GM12878 (cell line): ENCODE measurements at regions not wholly inside any gene's neighbourhood (a gene's known extent, or its start where the extent isn't known, plus 50 kb on each side); places are given as distances from the start of the nearest gene placed in this dataset.

Source experiments
- CEBPB ChIP-seq, 2 experiments: fragments of 150-350 bp in 1 of 2; IDR thresholded peaks; 2 replicates each; pipeline ENCODE4 v1.6.1; 2012 to 2014; ENCODE audit warnings: low read depth in 2 of 2, low read length in 2 of 2, borderline replicate concordance in 1 of 2, inconsistent platforms in 1 of 2
- HDGF ChIP-seq: fragments of 450-650 bp; IDR thresholded peaks from 2 replicates; pipeline ENCODE4 v1.6.1; 2016; ENCODE audit warnings: antibody characterized with exemption
- MAX ChIP-seq: IDR thresholded peaks from 2 replicates; pipeline ENCODE4 v1.6.1; 2012; ENCODE audit warnings: low read depth, low read length, improper control_type of control experiment
- SUZ12 ChIP-seq: fragments of 200-600 bp; sonication (generic); IDR thresholded peaks from one replicate; pipeline ENCODE4 v1.6.1; 2018; ENCODE audit warnings: antibody characterized with exemption, mild to moderate bottlenecking; ENCODE audit not compliant: unreplicated experiment
- TF ChIP-seq, protein P1 (sequence below): fragments of 150-350 bp; IDR thresholded peaks from 2 replicates; pipeline ENCODE4 v1.6.1; 2016; ENCODE audit warnings: low read depth, low read length
- TF ChIP-seq, protein P2 (sequence below), 3 experiments: IDR thresholded peaks in 2 of 3; conservative IDR thresholded peaks in 1 of 3; 2 replicates each; pipeline ENCODE4 v1.5.1; 2011; ENCODE audit warnings: low read depth in 3 of 3, low read length in 3 of 3, mild to moderate bottlenecking in 3 of 3, control low read depth in 2 of 3, moderate library complexity in 2 of 3, inconsistent platforms in 1 of 3, mixed read lengths in 1 of 3; ENCODE audit not compliant: control insufficient read depth in 2 of 3, insufficient read depth in 1 of 3; ENCODE audit errors: extremely low read depth in 1 of 3
- TF ChIP-seq, protein P3 (sequence below): IDR thresholded peaks from 2 replicates; pipeline ENCODE4 v1.6.1; 2012; ENCODE audit warnings: improper control_type of control experiment, low read depth, low read length; ENCODE audit not compliant: insufficient replicate concordance

- TF ChIP-seq, protein P1, sequence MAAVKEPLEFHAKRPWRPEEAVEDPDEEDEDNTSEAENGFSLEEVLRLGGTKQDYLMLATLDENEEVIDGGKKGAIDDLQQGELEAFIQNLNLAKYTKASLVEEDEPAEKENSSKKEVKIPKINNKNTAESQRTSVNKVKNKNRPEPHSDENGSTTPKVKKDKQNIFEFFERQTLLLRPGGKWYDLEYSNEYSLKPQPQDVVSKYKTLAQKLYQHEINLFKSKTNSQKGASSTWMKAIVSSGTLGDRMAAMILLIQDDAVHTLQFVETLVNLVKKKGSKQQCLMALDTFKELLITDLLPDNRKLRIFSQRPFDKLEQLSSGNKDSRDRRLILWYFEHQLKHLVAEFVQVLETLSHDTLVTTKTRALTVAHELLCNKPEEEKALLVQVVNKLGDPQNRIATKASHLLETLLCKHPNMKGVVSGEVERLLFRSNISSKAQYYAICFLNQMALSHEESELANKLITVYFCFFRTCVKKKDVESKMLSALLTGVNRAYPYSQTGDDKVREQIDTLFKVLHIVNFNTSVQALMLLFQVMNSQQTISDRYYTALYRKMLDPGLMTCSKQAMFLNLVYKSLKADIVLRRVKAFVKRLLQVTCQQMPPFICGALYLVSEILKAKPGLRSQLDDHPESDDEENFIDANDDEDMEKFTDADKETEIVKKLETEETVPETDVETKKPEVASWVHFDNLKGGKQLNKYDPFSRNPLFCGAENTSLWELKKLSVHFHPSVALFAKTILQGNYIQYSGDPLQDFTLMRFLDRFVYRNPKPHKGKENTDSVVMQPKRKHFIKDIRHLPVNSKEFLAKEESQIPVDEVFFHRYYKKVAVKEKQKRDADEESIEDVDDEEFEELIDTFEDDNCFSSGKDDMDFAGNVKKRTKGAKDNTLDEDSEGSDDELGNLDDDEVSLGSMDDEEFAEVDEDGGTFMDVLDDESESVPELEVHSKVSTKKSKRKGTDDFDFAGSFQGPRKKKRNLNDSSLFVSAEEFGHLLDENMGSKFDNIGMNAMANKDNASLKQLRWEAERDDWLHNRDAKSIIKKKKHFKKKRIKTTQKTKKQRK, result no peak
- no peak for TF ChIP-seq SUZ12
- no peak for TF ChIP-seq CEBPB (IDR thresholded peaks at IDR 0.05; ENCODE audit: borderline replicate concordance in 1 of 2, low read depth in 2 of 2, low read length in 2 of 2)
- TF ChIP-seq HDGF, result no peak
- TF ChIP-seq MAX, result no peak
- TF ChIP-seq, protein P2, sequence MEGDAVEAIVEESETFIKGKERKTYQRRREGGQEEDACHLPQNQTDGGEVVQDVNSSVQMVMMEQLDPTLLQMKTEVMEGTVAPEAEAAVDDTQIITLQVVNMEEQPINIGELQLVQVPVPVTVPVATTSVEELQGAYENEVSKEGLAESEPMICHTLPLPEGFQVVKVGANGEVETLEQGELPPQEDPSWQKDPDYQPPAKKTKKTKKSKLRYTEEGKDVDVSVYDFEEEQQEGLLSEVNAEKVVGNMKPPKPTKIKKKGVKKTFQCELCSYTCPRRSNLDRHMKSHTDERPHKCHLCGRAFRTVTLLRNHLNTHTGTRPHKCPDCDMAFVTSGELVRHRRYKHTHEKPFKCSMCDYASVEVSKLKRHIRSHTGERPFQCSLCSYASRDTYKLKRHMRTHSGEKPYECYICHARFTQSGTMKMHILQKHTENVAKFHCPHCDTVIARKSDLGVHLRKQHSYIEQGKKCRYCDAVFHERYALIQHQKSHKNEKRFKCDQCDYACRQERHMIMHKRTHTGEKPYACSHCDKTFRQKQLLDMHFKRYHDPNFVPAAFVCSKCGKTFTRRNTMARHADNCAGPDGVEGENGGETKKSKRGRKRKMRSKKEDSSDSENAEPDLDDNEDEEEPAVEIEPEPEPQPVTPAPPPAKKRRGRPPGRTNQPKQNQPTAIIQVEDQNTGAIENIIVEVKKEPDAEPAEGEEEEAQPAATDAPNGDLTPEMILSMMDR (IDR thresholded peaks at IDR 0.05 in 2 of 3, conservative IDR thresholded peaks at IDR 0.05 in 1 of 3; ENCODE audit: control insufficient read depth in 2 of 3, extremely low read depth in 1 of 3, insufficient read depth in 1 of 3, low read depth in 3 of 3, low read length in 3 of 3), result no peak
- TF ChIP-seq, protein P3, sequence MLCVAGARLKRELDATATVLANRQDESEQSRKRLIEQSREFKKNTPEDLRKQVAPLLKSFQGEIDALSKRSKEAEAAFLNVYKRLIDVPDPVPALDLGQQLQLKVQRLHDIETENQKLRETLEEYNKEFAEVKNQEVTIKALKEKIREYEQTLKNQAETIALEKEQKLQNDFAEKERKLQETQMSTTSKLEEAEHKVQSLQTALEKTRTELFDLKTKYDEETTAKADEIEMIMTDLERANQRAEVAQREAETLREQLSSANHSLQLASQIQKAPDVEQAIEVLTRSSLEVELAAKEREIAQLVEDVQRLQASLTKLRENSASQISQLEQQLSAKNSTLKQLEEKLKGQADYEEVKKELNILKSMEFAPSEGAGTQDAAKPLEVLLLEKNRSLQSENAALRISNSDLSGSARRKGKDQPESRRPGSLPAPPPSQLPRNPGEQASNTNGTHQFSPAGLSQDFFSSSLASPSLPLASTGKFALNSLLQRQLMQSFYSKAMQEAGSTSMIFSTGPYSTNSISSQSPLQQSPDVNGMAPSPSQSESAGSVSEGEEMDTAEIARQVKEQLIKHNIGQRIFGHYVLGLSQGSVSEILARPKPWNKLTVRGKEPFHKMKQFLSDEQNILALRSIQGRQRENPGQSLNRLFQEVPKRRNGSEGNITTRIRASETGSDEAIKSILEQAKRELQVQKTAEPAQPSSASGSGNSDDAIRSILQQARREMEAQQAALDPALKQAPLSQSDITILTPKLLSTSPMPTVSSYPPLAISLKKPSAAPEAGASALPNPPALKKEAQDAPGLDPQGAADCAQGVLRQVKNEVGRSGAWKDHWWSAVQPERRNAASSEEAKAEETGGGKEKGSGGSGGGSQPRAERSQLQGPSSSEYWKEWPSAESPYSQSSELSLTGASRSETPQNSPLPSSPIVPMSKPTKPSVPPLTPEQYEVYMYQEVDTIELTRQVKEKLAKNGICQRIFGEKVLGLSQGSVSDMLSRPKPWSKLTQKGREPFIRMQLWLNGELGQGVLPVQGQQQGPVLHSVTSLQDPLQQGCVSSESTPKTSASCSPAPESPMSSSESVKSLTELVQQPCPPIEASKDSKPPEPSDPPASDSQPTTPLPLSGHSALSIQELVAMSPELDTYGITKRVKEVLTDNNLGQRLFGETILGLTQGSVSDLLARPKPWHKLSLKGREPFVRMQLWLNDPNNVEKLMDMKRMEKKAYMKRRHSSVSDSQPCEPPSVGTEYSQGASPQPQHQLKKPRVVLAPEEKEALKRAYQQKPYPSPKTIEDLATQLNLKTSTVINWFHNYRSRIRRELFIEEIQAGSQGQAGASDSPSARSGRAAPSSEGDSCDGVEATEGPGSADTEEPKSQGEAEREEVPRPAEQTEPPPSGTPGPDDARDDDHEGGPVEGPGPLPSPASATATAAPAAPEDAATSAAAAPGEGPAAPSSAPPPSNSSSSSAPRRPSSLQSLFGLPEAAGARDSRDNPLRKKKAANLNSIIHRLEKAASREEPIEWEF, result no peak
These were observed 160.9 kb upstream of the GDF10 start for GRCh38 chr10:47139121-47139520.
